Mucosa of rectum (tissue), 2 donors: ENCODE measurements at regions not wholly inside any gene's neighbourhood (a gene's known extent, or its start where the extent isn't known, plus 50 kb on each side); places are given as distances from the start of the nearest gene placed in this dataset.
"Not testable (repeated sequence)": the region's sequence is repeated elsewhere in the genome, so short reads cannot be mapped to it uniquely, and the experiment has no call there.

Source experiments
- H3K27ac ChIP-seq, 2 donors: one replicate each; pipeline ENCODE4 v1.7.0; 2013; ENCODE audit warnings: inconsistent platforms in 2 of 2, low read depth in 2 of 2, low read length in 2 of 2
- H3K27me3 ChIP-seq, 2 donors: one replicate each; pipeline ENCODE4 v1.7.0; 2013; ENCODE audit warnings: low read length in 2 of 2; ENCODE audit not compliant: control insufficient read depth in 2 of 2, insufficient read depth in 2 of 2
- H3K36me3 ChIP-seq, 2 donors: one replicate each; pipeline ENCODE4 v1.7.0; 2013; ENCODE audit warnings: low read length in 2 of 2; ENCODE audit not compliant: control insufficient read depth in 2 of 2, insufficient read depth in 2 of 2
- H3K4me1 ChIP-seq, 2 donors: one replicate each; pipeline ENCODE4 v1.7.0; 2013; ENCODE audit warnings: low read length in 2 of 2, mild to moderate bottlenecking in 1 of 2; ENCODE audit not compliant: control insufficient read depth in 2 of 2, insufficient read depth in 2 of 2
- H3K4me3 ChIP-seq, 2 donors: one replicate each; pipeline ENCODE4 v1.7.0; 2013; ENCODE audit warnings: low read length in 2 of 2
- H3K9ac ChIP-seq, 2 donors: one replicate each; pipeline ENCODE4 v1.7.0; 2013; ENCODE audit warnings: low read length in 2 of 2, low read depth in 1 of 2, mild to moderate bottlenecking in 1 of 2
- H3K9me3 ChIP-seq, 2 donors: one replicate each; pipeline ENCODE4 v1.7.0; 2013; ENCODE audit warnings: low read length in 2 of 2; ENCODE audit not compliant: control insufficient read depth in 2 of 2
- donor health status: healthy.
- donor health status: Normal muscosa, but diverticular disease.

- Histone ChIP-seq H3K27me3 (no peaks in the 10 kb centered on the region), H3K27ac (no peak overlapping the region), H3K4me1 (no peaks in the 10 kb centered on the region), H3K36me3 (no peaks in the 10 kb centered on the region), H3K4me3 (no peak overlapping the region), H3K9me3 (peaks cover 0 to 2% of the 10 kb centered on the region in 2 donors), H3K9ac (no peak overlapping the region)
Measured at GRCh38 chr4:149218672-149219071, 597.0 kb downstream of the IQCM start.

- no peaks in the 10 kb centered on the region for H3K4me1 ChIP-seq
- H3K4me3 ChIP-seq = no peak overlapping the region
- no peaks in the 10 kb centered on the region for H3K36me3 ChIP-seq
- H3K27me3 ChIP-seq = no peaks in the 10 kb centered on the region
- H3K27ac ChIP-seq = no peak overlapping the region
- H3K9ac ChIP-seq = no peak overlapping the region
- H3K9me3 ChIP-seq = no peaks in the 10 kb centered on the region
Measured at GRCh38 chr4:149214301-149214700, 601.3 kb downstream of the IQCM start.

GRCh38 chr4:149211876-149212275 is 603.8 kb downstream of the IQCM start:
- H3K9me3 ChIP-seq = no peaks in the 10 kb centered on the region
- H3K27ac ChIP-seq = no peak overlapping the region
- no peaks in the 10 kb centered on the region for H3K36me3 ChIP-seq
- no peak overlapping the region for H3K9ac ChIP-seq
- H3K4me3 ChIP-seq = no peak overlapping the region
- H3K27me3 ChIP-seq = no peaks in the 10 kb centered on the region
- no peaks in the 10 kb centered on the region for H3K4me1 ChIP-seq

DNA sequence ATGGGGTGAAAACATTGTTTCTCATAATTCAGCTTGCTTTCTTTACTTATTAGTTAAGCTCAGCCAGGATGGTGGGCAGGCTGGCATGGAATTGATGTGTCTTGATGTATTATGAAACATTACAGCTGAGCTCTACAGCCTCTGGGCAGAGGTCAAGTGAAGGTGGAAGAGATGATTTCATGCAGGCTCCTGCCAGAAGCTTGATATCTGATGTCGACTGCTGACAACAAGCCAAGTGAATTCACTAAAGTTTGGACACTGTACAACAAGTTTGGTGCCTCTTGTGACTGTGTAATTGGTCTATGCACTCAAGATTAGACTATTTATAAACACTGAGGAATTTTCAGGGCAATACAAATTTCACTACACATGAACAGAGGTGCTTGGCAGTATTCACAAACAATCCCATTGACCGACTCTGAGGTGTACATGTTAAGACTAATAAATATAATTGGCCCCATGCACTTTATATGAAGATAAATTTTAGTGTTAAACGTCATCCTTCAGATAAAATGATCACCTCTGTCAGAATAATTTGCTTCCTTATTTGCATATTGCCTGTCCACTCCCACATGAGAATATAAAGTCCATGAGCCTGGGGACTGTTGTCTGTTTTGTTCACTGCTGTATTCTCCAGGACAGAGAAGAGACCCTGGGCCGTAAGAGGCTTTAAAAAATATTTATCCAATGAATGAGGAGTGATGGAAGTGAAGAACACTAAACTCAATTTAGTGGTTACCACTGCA is 612.2 kb downstream of the IQCM start:
- no peak overlapping the region for H3K27ac ChIP-seq
- no peak overlapping the region for H3K4me3 ChIP-seq

GRCh38 chr4:149202117-149202516 is 613.5 kb downstream of the IQCM start:
- Histone ChIP-seq H3K27ac (no peak overlapping the region), H3K4me1 (no peaks in the 10 kb centered on the region), H3K9me3 (no peaks in the 10 kb centered on the region), H3K36me3 (no peaks in the 10 kb centered on the region), H3K4me3 (no peak overlapping the region), H3K9ac (no peak overlapping the region), H3K27me3 (no peaks in the 10 kb centered on the region)

More for the DNA sequence above, 612.2 kb downstream of the IQCM start:
- no peaks in the 10 kb centered on the region for H3K9me3 ChIP-seq
- no peak overlapping the region for H3K9ac ChIP-seq
- no peaks in the 10 kb centered on the region for H3K36me3 ChIP-seq
- H3K27me3 ChIP-seq = no peaks in the 10 kb centered on the region
- no peaks in the 10 kb centered on the region for H3K4me1 ChIP-seq

DNA sequence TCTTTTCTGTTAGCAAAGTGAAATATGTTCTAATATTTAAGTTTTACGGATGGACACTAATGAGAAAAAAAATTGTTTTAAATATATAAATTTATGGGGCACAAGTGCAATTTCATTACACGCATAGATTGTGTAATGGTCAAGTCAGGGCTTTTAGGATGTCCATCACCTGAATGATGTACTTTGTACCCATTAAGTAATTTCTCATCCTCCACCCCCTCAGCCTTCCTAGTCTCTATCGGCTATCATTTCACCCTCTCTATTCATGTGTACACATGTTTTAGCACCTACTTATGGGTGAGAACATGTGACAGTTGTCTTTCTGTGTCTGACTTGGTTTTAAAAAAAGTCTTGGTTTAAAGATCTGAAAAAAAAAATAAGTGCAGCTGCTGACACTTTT is 616.0 kb downstream of the IQCM start:
- Histone ChIP-seq H3K36me3 (no peaks in the 10 kb centered on the region), H3K4me1 (no peaks in the 10 kb centered on the region), H3K27ac (no peak overlapping the region), H3K4me3 (no peak overlapping the region), H3K9ac (no peak overlapping the region), H3K9me3 (no peaks in the 10 kb centered on the region), H3K27me3 (no peaks in the 10 kb centered on the region)

DNA sequence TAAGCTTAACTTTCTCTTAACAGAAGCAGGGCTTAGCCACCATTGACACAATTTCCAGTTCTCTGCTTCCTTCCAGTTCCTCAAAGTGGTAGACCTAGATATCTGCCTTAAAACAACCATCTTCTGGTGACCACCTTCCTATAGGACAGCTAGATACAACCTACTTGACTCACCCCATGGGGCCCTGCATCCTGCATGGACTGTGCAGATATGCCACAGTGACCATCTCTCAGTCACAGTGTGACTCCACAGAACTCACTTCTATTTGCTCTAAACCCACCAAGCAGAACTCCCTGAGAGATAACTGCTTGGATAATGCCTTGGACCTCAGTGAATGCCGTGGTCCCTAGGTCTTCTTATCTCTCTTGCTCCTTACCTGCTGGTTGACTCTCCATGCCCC is 621.6 kb downstream of the IQCM start:
- Histone ChIP-seq H3K27ac (no peak overlapping the region), H3K36me3 (no peaks in the 10 kb centered on the region), H3K27me3 (no peaks in the 10 kb centered on the region), H3K4me1 (no peaks in the 10 kb centered on the region), H3K9me3 (no peaks in the 10 kb centered on the region), H3K9ac (no peak overlapping the region), H3K4me3 (no peak overlapping the region)

GRCh38 chr4:149187726-149188125 is 627.9 kb downstream of the IQCM start:
- no peaks in the 10 kb centered on the region for H3K4me1 ChIP-seq
- H3K4me3 ChIP-seq = no peak overlapping the region
- no peak overlapping the region for H3K9ac ChIP-seq
- no peak overlapping the region for H3K27ac ChIP-seq
- H3K27me3 ChIP-seq = no peaks in the 10 kb centered on the region
- no peaks in the 10 kb centered on the region for H3K9me3 ChIP-seq
- H3K36me3 ChIP-seq = no peaks in the 10 kb centered on the region

GRCh38 chr4:149183638-149184037 is 632.0 kb downstream of the IQCM start:
- no peak overlapping the region for H3K4me3 ChIP-seq
- no peak overlapping the region for H3K27ac ChIP-seq
- H3K27me3 ChIP-seq = no peaks in the 10 kb centered on the region
- H3K9me3 ChIP-seq = no peaks in the 10 kb centered on the region
- no peak overlapping the region for H3K9ac ChIP-seq
- H3K36me3 ChIP-seq = no peaks in the 10 kb centered on the region
- no peaks in the 10 kb centered on the region for H3K4me1 ChIP-seq

- H3K9me3 ChIP-seq, H3K36me3 ChIP-seq, H3K4me1 ChIP-seq, H3K9ac ChIP-seq, H3K27me3 ChIP-seq, H3K4me3 ChIP-seq, H3K27ac ChIP-seq: not testable (repeated sequence)
Measured at GRCh38 chr4:149181459-149181858, 634.2 kb downstream of the IQCM start.

DNA sequence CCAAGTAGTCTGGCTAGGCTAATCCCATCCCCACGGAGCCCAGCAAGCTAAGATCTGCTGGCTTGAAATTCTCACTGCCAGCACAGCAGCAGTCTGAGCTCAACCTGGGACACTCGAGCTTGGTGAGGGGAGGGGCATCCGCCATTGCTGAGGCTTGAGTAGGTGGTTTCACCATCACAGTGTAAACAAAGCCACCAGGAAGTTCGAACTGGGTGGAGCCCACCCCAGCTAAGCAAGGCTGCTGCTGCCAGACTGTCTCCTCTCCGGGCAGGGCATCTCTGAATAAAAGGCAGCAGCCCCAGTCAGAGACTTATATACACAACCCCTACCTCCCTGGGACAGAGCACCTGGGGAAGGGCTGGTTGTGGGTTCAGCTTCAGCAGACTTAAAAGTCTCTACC is 639.6 kb downstream of the IQCM start:
- Histone ChIP-seq H3K4me1 (no peaks in the 10 kb centered on the region), H3K36me3 (no peaks in the 10 kb centered on the region), H3K27me3 (no peaks in the 10 kb centered on the region), H3K4me3 (no peak overlapping the region), H3K9me3 (no peaks in the 10 kb centered on the region), H3K27ac (no peak overlapping the region), H3K9ac (no peak overlapping the region)
